Stomach (tissue), 4 donors: ENCODE measurements at regions not wholly inside any gene's neighbourhood (a gene's known extent, or its start where the extent isn't known, plus 50 kb on each side); places are given as distances from the start of the nearest gene placed in this dataset.

Experiments used
- CTCF ChIP-seq, 7 experiments: fragments of 450-650 bp in 4 of 7; fragments of 200-600 bp in 3 of 7; sonication (generic) in 3 of 7; IDR thresholded peaks; one replicate each; pipeline ENCODE4 v1.5.1; 2016 to 2019; ENCODE audit warnings: antibody characterized with exemption in 7 of 7, control low read depth in 2 of 7, mild to moderate bottlenecking in 1 of 7
- EP300 ChIP-seq: sonication (generic); formaldehyde crosslinking; IDR thresholded peaks from one replicate; pipeline ENCODE4 v1.6.1; 2017; ENCODE audit warnings: antibody characterized with exemption
- POLR2A ChIP-seq, 4 donors: fragments of 450-650 bp; IDR thresholded peaks; one replicate each; pipeline ENCODE4 v1.6.1; 2016; ENCODE audit warnings: antibody characterized with exemption in 4 of 4, control low read depth in 2 of 4, mild to moderate bottlenecking in 1 of 4, moderate library complexity in 1 of 4
- POLR2AphosphoS5 ChIP-seq, 3 donors: sonication (generic); formaldehyde crosslinking; IDR thresholded peaks; one replicate each; pipeline ENCODE4 v1.6.1; 2016; ENCODE audit warnings: antibody characterized with exemption in 3 of 3

- TF ChIP-seq CTCF (IDR thresholded peaks at IDR 0.05) (no peak), POLR2AphosphoS5 (IDR thresholded peaks at IDR 0.05) (no peak), POLR2A (IDR thresholded peaks at IDR 0.05) (no peak), EP300 (no peak)
These were observed 109.5 kb downstream of the MAIP1 start for GRCh38 chr2:200064879-200065278.
